LNCAP (cell line): ENCODE measurements at regions not wholly inside any gene's neighbourhood (a gene's known extent, or its start where the extent isn't known, plus 50 kb on each side); places are given as distances from the start of the nearest gene placed in this dataset.

Experiments
- CTCF ChIP-seq: fragments of 450-650 bp; IDR thresholded peaks from 2 replicates; pipeline ENCODE4 v1.5.1; 2017; ENCODE audit warnings: mild to moderate bottlenecking

- TF ChIP-seq CTCF, result no peak
Observed at GRCh38 chr14:97993508-97994019, 1196.4 kb downstream of the VRK1 start.

GRCh38 chr14:97994020-97994531 lies 1196.9 kb downstream of the VRK1 start:
- TF ChIP-seq CTCF, result no peak

- no peak for TF ChIP-seq CTCF
Observed at GRCh38 chr14:97995038-97995437, 1197.9 kb downstream of the VRK1 start.

- no peak for TF ChIP-seq CTCF
Observed at GRCh38 chr14:97995531-97995930, 1198.3 kb downstream of the VRK1 start.

GRCh38 chr14:98006008-98006407 lies 1208.8 kb downstream of the VRK1 start:
- TF ChIP-seq CTCF, result no peak

- no peak for TF ChIP-seq CTCF
Observed at GRCh38 chr14:98008381-98009113, 1211.4 kb downstream of the VRK1 start.

GRCh38 chr14:98010784-98011183 lies 1213.6 kb downstream of the VRK1 start:
- no peak for TF ChIP-seq CTCF
